BLaER1 treated with 17β-estradiol and CSF1 and Interleukin-3, amounts not matched to agents 10 nM and 100 nM (cell line): ENCODE measurements at regions not wholly inside any gene's neighbourhood (a gene's known extent, or its start where the extent isn't known, plus 50 kb on each side); places are given as distances from the start of the nearest gene placed in this dataset.

ENCODE experiments used
- H3K27ac ChIP-seq, 11 experiments: shearing (Covaris generic); formaldehyde crosslinking; 2 replicates each; pipeline ENCODE4 v1.8.1; 2022
- H3K27me3 ChIP-seq, 11 experiments: shearing (Covaris generic); formaldehyde crosslinking; 2 replicates each; pipeline ENCODE4 v1.8.1; 2022
- H3K36me3 ChIP-seq, 11 experiments: shearing (Covaris generic); formaldehyde crosslinking; 2 replicates each; pipeline ENCODE4 v1.8.1; 2022
- H3K4me1 ChIP-seq, 10 experiments: shearing (Covaris generic); formaldehyde crosslinking; 2 replicates each; pipeline ENCODE4 v1.8.1; 2022
- H3K4me2 ChIP-seq, 11 experiments: shearing (Covaris generic); formaldehyde crosslinking; 2 replicates each; pipeline ENCODE4 v1.8.1; 2022
- H3K4me3 ChIP-seq, 10 experiments: shearing (Covaris generic); formaldehyde crosslinking; 2 replicates each; pipeline ENCODE4 v1.8.1; 2022
- H3K9ac ChIP-seq, 11 experiments: shearing (Covaris generic); formaldehyde crosslinking; 2 replicates each; pipeline ENCODE4 v1.8.1; 2022
- H3K9me3 ChIP-seq, 11 experiments: shearing (Covaris generic); formaldehyde crosslinking; replicated peaks in 1 of 11; 2 replicates each; pipeline ENCODE4 v1.8.1; 2022
- H4K20me1 ChIP-seq, 11 experiments: shearing (Covaris generic); formaldehyde crosslinking; 2 replicates each; pipeline ENCODE4 v1.8.1; 2022
- Cebpa-rat ChIP-seq, 11 experiments: shearing (Covaris generic); IDR thresholded peaks; 2 replicates each; pipeline ENCODE4 v1.8.1; 2022

DNA sequence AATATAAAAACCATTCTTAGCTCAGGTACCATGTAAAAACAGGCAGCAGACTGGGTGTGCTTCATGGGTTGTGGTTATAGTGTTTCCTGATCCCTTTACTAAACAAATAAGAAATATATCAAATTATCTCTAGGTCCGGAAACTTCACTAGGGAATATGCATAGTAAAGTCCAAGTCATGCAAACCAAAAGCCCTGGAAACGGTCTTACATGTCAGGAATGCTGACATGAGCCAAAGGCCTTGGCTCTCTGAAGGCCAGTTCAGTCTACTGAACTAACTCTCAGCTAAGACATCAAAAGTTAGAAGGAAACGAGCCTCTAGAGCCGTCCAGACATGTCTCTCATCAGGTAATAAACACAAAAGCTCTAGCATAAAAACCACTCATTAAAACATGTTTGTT is 778.9 kb upstream of the ZNF608 start:
- H3K27ac ChIP-seq: no peak overlapping the region
- TF ChIP-seq Cebpa-rat (IDR thresholded peaks at IDR 0.05): no peak
- no peak overlapping the region for H3K9ac ChIP-seq

DNA sequence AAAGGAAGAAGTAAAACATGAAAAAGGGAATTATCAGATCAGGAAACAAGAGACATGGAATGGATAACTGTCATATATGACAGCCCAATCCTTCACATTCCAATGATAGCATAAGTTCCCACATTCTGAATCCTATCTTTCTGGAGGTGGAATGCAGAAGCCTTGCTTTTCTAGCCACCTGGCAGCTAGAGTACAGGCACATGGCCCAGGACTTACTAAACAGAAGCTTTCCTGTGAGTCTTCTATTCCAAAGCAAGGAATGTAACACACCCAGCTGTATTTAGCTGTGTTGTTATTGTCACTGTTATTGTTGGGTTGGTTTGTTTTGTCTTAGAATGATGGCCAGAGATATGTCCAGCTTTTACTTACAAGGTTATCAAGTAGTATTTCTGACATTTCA is 780.5 kb upstream of the ZNF608 start:
- H3K4me1 ChIP-seq: no peaks in the 10 kb centered on the region
- TF ChIP-seq Cebpa-rat (IDR thresholded peaks at IDR 0.05): no peak
- no peak overlapping the region for H3K9ac ChIP-seq
- H3K36me3 ChIP-seq: no peaks in the 10 kb centered on the region
- H3K27ac ChIP-seq: no peak overlapping the region
- no peak overlapping the region for H3K4me2 ChIP-seq
- H3K9me3 ChIP-seq: no peaks in the 10 kb centered on the region
- no peaks in the 10 kb centered on the region for H4K20me1 ChIP-seq
- no peak overlapping the region for H3K4me3 ChIP-seq
- H3K27me3 ChIP-seq: no peaks in the 10 kb centered on the region

More for the DNA sequence above, 778.9 kb upstream of the ZNF608 start:
- Histone ChIP-seq H3K27me3 (no peaks in the 10 kb centered on the region), H3K9me3 (no peaks in the 10 kb centered on the region), H3K4me2 (no peak overlapping the region), H4K20me1 (no peaks in the 10 kb centered on the region), H3K4me3 (no peak overlapping the region), H3K4me1 (no peaks in the 10 kb centered on the region), H3K36me3 (no peaks in the 10 kb centered on the region)

DNA sequence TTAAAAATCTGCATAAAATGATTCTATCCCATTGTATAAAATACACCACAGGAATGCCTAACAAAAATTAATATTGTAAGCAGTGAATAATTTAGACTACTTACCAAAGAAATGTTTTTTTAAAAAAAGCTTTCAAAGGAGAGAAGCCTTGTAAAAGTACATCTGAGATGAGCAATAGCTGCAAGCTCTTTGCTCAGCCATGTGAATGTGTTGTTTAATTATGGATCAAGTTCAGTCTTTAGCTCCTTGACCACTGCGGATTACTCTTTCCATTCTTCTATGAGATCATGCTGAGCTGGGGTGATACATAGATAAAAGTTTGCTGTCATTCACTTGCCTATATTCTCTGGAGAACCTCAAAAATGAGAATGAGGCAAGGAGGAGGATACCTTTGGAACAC is 782.4 kb upstream of the ZNF608 start:
- no peak overlapping the region for H3K27ac ChIP-seq
- H3K4me3 ChIP-seq: no peak overlapping the region
- no peak overlapping the region for H3K9ac ChIP-seq
- no peaks in the 10 kb centered on the region for H4K20me1 ChIP-seq
- no peak overlapping the region for H3K4me2 ChIP-seq
- no peaks in the 10 kb centered on the region for H3K36me3 ChIP-seq
- H3K27me3 ChIP-seq: no peaks in the 10 kb centered on the region
- peaks cover under 1 to 10% (median 7%) of the 10 kb centered on the region in 11 experiments; a peak in 13 of 22 replicates for H3K9me3 ChIP-seq
- TF ChIP-seq Cebpa-rat (IDR thresholded peaks at IDR 0.05): no peak
- H3K4me1 ChIP-seq: no peaks in the 10 kb centered on the region

DNA sequence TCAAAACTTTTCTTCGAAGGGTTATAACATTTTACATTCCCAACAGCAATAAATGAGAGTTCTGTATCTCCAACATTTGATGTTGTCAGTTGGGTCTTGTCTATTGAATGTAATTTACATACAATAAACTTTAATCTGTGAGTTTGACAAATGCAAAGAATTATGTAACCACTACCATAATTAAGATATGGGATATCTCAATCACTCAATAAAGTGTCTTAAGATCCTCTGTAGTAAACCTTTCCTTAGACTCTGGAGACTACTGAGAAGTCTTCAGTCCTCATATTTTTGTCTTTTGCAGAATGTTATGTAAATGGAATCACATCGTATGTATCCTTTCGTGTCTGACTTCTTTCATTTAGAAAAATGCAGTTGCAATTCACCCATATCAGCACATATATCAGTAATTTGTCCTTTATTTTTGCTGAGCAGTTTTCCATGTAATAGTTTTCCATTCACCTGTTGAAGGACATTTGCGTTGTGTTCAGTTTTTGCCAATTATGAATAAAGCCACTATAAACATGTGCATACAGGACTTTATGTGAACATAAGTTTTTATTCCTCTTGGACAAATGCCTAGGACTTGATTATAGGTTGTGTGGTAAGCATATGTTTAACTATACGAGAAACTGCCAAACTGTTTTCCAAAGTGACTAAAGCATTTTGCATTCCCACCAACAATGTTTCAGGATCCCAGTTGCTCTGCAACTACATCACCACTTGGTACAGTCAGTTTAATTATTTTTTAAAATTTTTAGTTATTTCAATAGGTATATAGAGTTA is 784.6 kb upstream of the ZNF608 start:
- Histone ChIP-seq H4K20me1 (no peaks in the 10 kb centered on the region), H3K4me3 (no peak overlapping the region), H3K4me2 (no peak overlapping the region), H3K9ac (no peak overlapping the region), H3K27me3 (no peaks in the 10 kb centered on the region), H3K9me3 (peaks cover 3 to 14% (median 9%) of the 10 kb centered on the region in 11 experiments; a peak in 14 of 22 replicates), H3K27ac (no peak overlapping the region), H3K4me1 (no peaks in the 10 kb centered on the region), H3K36me3 (no peaks in the 10 kb centered on the region)
- TF ChIP-seq Cebpa-rat (IDR thresholded peaks at IDR 0.05): no peak

DNA sequence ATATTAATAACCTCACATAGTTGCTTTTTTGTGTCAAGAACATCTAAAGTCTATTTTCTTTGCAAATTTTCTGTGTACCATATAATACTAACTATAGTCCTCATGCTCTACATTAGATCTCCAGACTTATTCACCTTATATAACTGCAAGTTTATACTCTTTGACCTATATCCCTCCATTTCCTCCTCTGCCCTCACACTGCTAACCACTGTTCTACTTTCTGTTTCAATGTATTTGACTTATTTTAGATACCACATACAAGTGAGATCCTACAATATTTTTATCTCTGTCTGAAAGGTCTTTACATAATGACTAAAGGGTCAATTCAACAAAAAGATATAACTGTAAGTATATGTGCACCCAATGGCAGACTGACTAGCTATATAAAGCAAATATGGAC is 789.7 kb upstream of the ZNF608 start:
- no peaks in the 10 kb centered on the region for H3K27me3 ChIP-seq
- H4K20me1 ChIP-seq: no peaks in the 10 kb centered on the region
- H3K4me1 ChIP-seq: no peaks in the 10 kb centered on the region
- no peak overlapping the region for H3K27ac ChIP-seq
- H3K36me3 ChIP-seq: no peaks in the 10 kb centered on the region
- no peak overlapping the region for H3K9ac ChIP-seq
- H3K9me3 ChIP-seq: peaks cover 13 to 25% (median 20%) of the 10 kb centered on the region in 11 experiments; a peak in 20 of 22 replicates
- no peak for TF ChIP-seq Cebpa-rat (IDR thresholded peaks at IDR 0.05)
- H3K4me3 ChIP-seq: no peak overlapping the region
- no peak overlapping the region for H3K4me2 ChIP-seq

DNA sequence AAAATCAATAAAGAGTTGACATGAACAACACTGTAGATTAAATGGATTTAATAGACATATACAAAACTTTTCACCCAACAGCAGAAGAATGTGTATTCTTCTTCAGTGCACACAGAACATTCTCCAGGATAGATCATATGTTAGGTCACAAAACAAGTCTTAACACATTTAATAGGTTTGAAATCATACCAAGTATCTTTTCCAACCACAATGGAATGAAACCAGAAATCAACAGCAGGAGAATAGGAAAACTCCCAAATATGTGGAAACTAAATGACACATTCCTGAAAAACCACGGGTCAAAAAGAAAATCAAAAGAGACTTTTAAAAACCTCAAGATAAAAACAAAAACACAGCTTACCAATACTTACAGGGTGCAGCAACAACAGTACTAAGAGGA is 790.1 kb upstream of the ZNF608 start:
- TF ChIP-seq Cebpa-rat (IDR thresholded peaks at IDR 0.05): no peak
- no peak overlapping the region for H3K4me3 ChIP-seq
- no peak overlapping the region for H3K9ac ChIP-seq
- no peaks in the 10 kb centered on the region for H3K36me3 ChIP-seq
- peaks cover 13 to 25% (median 20%) of the 10 kb centered on the region in 11 experiments; a peak in 20 of 22 replicates for H3K9me3 ChIP-seq
- H3K27me3 ChIP-seq: no peaks in the 10 kb centered on the region
- no peak overlapping the region for H3K4me2 ChIP-seq
- H3K4me1 ChIP-seq: no peaks in the 10 kb centered on the region
- no peak overlapping the region for H3K27ac ChIP-seq
- H4K20me1 ChIP-seq: no peaks in the 10 kb centered on the region

DNA sequence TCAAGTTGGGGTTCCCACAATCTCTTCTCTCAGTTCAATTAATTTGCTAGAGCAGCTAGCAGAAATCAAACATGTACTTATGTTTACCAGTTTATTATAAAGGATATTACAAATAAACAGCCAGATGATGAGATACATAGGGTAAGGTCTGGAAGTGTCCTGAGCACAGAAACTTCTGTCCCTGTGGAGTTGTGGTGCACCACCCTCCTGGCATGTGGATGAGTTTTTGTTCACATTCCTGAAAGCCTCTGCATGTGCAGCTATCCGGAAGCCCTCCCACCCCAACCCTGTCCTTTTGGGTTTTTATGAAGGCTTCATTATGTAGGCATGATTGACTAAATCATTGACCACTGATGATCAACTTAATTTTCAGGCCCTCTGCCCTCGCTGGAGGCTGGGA is 791.2 kb upstream of the ZNF608 start:
- no peak overlapping the region for H3K27ac ChIP-seq
- no peak for TF ChIP-seq Cebpa-rat (IDR thresholded peaks at IDR 0.05)

DNA sequence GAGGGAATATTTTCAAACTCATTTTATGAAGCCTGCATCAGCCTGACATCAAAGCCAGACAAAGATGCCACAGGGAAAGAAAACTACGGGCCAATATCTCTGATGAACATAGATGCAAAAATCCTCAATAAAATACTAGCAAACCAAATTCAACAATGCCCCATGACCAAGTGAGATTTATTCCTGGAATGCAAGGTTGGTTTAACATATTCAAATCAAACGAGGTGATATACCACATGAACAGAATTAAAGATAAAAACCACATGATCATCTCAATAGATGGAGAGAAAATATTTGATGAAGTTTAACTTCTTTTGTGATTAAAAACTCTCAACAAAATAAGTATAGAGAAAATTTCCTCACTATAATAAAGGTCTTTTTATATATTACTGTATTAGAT is 792.0 kb upstream of the ZNF608 start:
- peaks cover 9 to 21% (median 15%) of the 10 kb centered on the region in 11 experiments; a peak in 20 of 22 replicates for H3K9me3 ChIP-seq

More for the DNA sequence above, 791.2 kb upstream of the ZNF608 start:
- Histone ChIP-seq H3K36me3 (no peaks in the 10 kb centered on the region), H3K9me3 (peaks cover 13 to 25% (median 20%) of the 10 kb centered on the region in 11 experiments; a peak in 20 of 22 replicates), H3K4me2 (no peak overlapping the region), H3K27me3 (no peaks in the 10 kb centered on the region), H4K20me1 (no peaks in the 10 kb centered on the region), H3K9ac (no peak overlapping the region), H3K4me3 (no peak overlapping the region), H3K4me1 (no peaks in the 10 kb centered on the region)

DNA sequence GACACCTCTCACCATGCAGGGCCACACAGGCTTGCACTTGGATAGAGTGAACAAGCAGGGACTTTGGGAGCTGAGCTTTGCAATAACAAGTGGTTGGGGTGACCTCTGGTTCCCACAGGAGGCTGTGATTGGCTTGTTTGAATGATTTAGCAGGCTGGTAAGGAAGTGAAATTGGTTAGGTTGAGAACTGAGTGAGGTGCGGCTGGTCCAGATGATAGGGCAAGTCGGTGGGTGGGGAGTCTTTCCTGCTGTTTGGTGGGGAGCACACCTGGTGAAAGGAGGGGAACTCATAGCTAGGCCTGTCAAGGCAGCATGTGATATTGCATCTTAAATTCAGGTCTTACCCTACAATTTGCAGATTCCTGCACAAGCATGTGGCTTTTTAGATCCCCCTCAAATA is 794.6 kb upstream of the ZNF608 start:
- Histone ChIP-seq H3K4me2 (no peak overlapping the region), H3K36me3 (no peaks in the 10 kb centered on the region), H3K27ac (no peak overlapping the region), H3K4me1 (no peaks in the 10 kb centered on the region), H4K20me1 (no peaks in the 10 kb centered on the region), H3K9ac (no peak overlapping the region), H3K9me3 (peaks cover 6 to 13% (median 11%) of the 10 kb centered on the region in 11 experiments; a peak in 19 of 22 replicates), H3K27me3 (no peaks in the 10 kb centered on the region), H3K4me3 (no peak overlapping the region)
- no peak for TF ChIP-seq Cebpa-rat (IDR thresholded peaks at IDR 0.05)

More for the DNA sequence above, 792.0 kb upstream of the ZNF608 start:
- TF ChIP-seq Cebpa-rat (IDR thresholded peaks at IDR 0.05): no peak
- no peaks in the 10 kb centered on the region for H3K36me3 ChIP-seq
- H3K4me1 ChIP-seq: no peaks in the 10 kb centered on the region
- H3K4me2 ChIP-seq: no peak overlapping the region
- H3K27me3 ChIP-seq: no peaks in the 10 kb centered on the region
- no peak overlapping the region for H3K4me3 ChIP-seq
- no peak overlapping the region for H3K9ac ChIP-seq
- no peaks in the 10 kb centered on the region for H4K20me1 ChIP-seq
- H3K27ac ChIP-seq: no peak overlapping the region
